Hepatocyte (in vitro differentiated cells): ENCODE measurements at regions not wholly inside any gene's neighbourhood (a gene's known extent, or its start where the extent isn't known, plus 50 kb on each side); places are given as distances from the start of the nearest gene placed in this dataset.

Experiments used
- CTCF ChIP-seq: fragments of 200-600 bp; sonication (generic); IDR thresholded peaks from 2 replicates; pipeline ENCODE4 v1.5.1; 2016; ENCODE audit warnings: antibody characterized with exemption, mild to moderate bottlenecking; ENCODE audit not compliant: poor library complexity
- EZH2 ChIP-seq: fragments of 200-600 bp; sonication (generic); IDR thresholded peaks from 2 replicates; pipeline ENCODE4 v1.6.1; 2016; ENCODE audit warnings: antibody characterized with exemption, mild to moderate bottlenecking, borderline replicate concordance
- EZH2phosphoT487 ChIP-seq: fragments of 200-600 bp; sonication (generic); IDR thresholded peaks from one replicate; pipeline ENCODE4 v1.6.1; 2018; ENCODE audit warnings: antibody characterized with exemption, mild to moderate bottlenecking, low read depth, moderate library complexity; ENCODE audit not compliant: unreplicated experiment, severe bottlenecking

- TF ChIP-seq CTCF = no peak
- no peak for TF ChIP-seq EZH2
- no peak for TF ChIP-seq EZH2phosphoT487
Observed at GRCh38 chr12:124230117-124230757, 64.7 kb upstream of the RFLNA start.
